HL-60 (cell line): ENCODE measurements at regions not wholly inside any gene's neighbourhood (a gene's known extent, or its start where the extent isn't known, plus 50 kb on each side); places are given as distances from the start of the nearest gene placed in this dataset.
"Not testable (repeated sequence)": the region's sequence is repeated elsewhere in the genome, so short reads cannot be mapped to it uniquely, and the experiment has no call there.

Experiments
- POLR2AphosphoS5 ChIP-seq: IDR thresholded peaks from 2 replicates; pipeline ENCODE4 v1.6.1; 2012; ENCODE audit warnings: low read depth
- TF ChIP-seq, protein P1 (sequence below): IDR thresholded peaks from one replicate; pipeline ENCODE4 v1.5.1; 2011; ENCODE audit warnings: low read length, control low read depth, inconsistent platforms; ENCODE audit not compliant: insufficient read depth

DNA sequence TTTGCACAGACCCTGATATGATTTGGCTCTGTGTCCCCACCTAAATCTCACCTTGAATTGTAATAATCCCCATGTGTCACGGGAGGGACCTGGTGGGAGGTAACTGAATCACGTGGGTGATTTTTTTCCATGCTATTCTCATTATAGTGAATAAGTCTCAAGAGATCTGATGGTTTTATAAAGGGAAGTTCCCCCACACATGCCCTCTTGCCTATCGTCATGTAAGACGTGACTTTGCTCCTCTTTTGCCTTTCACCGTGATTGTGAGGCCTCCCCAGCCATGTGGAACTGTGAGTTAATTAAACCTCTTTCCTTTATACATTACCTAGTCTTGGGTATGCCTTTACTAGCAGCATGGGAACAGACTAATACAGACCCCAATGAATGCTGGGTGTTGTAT lies 347.4 kb downstream of the TUSC7 start:
- not testable (repeated sequence) for TF ChIP-seq POLR2AphosphoS5
- TF ChIP-seq, protein P1, sequence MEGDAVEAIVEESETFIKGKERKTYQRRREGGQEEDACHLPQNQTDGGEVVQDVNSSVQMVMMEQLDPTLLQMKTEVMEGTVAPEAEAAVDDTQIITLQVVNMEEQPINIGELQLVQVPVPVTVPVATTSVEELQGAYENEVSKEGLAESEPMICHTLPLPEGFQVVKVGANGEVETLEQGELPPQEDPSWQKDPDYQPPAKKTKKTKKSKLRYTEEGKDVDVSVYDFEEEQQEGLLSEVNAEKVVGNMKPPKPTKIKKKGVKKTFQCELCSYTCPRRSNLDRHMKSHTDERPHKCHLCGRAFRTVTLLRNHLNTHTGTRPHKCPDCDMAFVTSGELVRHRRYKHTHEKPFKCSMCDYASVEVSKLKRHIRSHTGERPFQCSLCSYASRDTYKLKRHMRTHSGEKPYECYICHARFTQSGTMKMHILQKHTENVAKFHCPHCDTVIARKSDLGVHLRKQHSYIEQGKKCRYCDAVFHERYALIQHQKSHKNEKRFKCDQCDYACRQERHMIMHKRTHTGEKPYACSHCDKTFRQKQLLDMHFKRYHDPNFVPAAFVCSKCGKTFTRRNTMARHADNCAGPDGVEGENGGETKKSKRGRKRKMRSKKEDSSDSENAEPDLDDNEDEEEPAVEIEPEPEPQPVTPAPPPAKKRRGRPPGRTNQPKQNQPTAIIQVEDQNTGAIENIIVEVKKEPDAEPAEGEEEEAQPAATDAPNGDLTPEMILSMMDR: not testable (repeated sequence)
